GM12878 (cell line): ENCODE measurements at regions not wholly inside any gene's neighbourhood (a gene's known extent, or its start where the extent isn't known, plus 50 kb on each side); places are given as distances from the start of the nearest gene placed in this dataset.

Source experiments
- ATAC-seq: fragments of 200-7000 bp; cut with Tn5 transposase; 3 replicates; pipeline ENCODE4 v1.9.1; 2020; ENCODE audit warnings: mild to moderate bottlenecking, moderate library complexity
- BruUV-seq: library from RNA; stranded (reverse); fragments of 400-500 nt; replicated peaks from 2 replicates; lab custom pipeline; 2021; lab: Mats Ljungman, UMichigan
- CTCF ChIA-PET: fragments of 300-600 bp; sonication (Branson Sonifier 250); formaldehyde crosslinking; extraction: SDS; loops from one replicate; lab custom pipeline; 2021; ENCODE audit warnings: inconsistent platforms; lab: Yijun Ruan, JAX
- POLR2A ChIA-PET: fragments of 350-600 bp; formaldehyde crosslinking; extraction: SDS; loops from one replicate; lab custom pipeline; 2021; ENCODE audit warnings: inconsistent platforms; lab: Charles Lee
- RAD21 ChIA-PET: fragments of 300-600 bp; sonication (Branson Sonifier 250); formaldehyde crosslinking; loops from one replicate; lab custom pipeline; 2023; ENCODE audit warnings: antibody characterized with exemption; ENCODE audit not compliant: unreplicated experiment; lab: Charles Lee
- SMC1A ChIA-PET: fragments of 300-600 bp; sonication (Branson Sonifier 250); formaldehyde crosslinking; loops from one replicate; lab custom pipeline; 2023; ENCODE audit not compliant: unreplicated experiment, uncharacterized antibody; lab: Charles Lee
- DNase-seq: peaks from one replicate; pipeline ENCODE4 v3.0.0-alpha.2; 2011; ENCODE audit warnings: low read depth, low spot score
- FAIRE-seq: peaks from 3 replicates; lab custom pipeline; 2011; peaks lifted over from hg19 to GRCh38; lab: Jason Lieb, UNC
- H2AFZ ChIP-seq: 2 replicates; pipeline ENCODE4 v1.6.0; 2011; ENCODE audit warnings: low read depth, low read length, control low read depth; ENCODE audit not compliant: control insufficient read depth
- H3K27ac ChIP-seq: 2 replicates; pipeline ENCODE4 v1.5.1; 2011; ENCODE audit warnings: control low read depth; ENCODE audit not compliant: control insufficient read depth, insufficient read depth
- H3K27me3 ChIP-seq, 2 experiments: replicated peaks in 1 of 2; 2 replicates each; pipeline versions ENCODE4 v1.6.0 to v1.6.1; 2011; ENCODE audit warnings: low read length in 1 of 2; ENCODE audit not compliant: control insufficient read depth in 2 of 2, insufficient read depth in 2 of 2
- H3K36me3 ChIP-seq, 2 experiments: 2 replicates each; pipeline ENCODE4 v1.5.1; 2011; ENCODE audit warnings: low read length in 1 of 2; ENCODE audit not compliant: control insufficient read depth in 2 of 2, insufficient read depth in 2 of 2
- H3K4me1 ChIP-seq: 2 replicates; pipeline ENCODE4 v1.6.1; 2011; ENCODE audit warnings: mild to moderate bottlenecking, low read length, moderate library complexity, mixed read lengths; ENCODE audit not compliant: control insufficient read depth, insufficient read depth
- H3K4me2 ChIP-seq: 2 replicates; pipeline ENCODE4 v1.6.0; 2011; ENCODE audit warnings: control low read depth; ENCODE audit not compliant: control insufficient read depth, insufficient read depth
- H3K4me3 ChIP-seq: fragments of 200-600 bp; sonication (generic); 2 replicates; pipeline ENCODE4 v1.5.1; 2016
- H3K79me2 ChIP-seq: 2 replicates; pipeline ENCODE4 v1.6.0; 2011; ENCODE audit warnings: low read length; ENCODE audit not compliant: control insufficient read depth, insufficient read depth
- H3K9ac ChIP-seq: 2 replicates; pipeline ENCODE4 v1.8.0; 2011; ENCODE audit warnings: low read length, control low read depth, mixed read lengths; ENCODE audit not compliant: control insufficient read depth, insufficient read depth
- H3K9me3 ChIP-seq: replicated peaks from 3 replicates; pipeline ENCODE4 v1.5.1; 2011; ENCODE audit warnings: mild to moderate bottlenecking, low read length; ENCODE audit not compliant: control insufficient read depth, insufficient read depth
- H4K20me1 ChIP-seq: 2 replicates; pipeline ENCODE4 v1.6.0; 2011; ENCODE audit not compliant: control insufficient read depth, insufficient read depth
- ETV6 ChIP-seq, 2 experiments: fragments of 450-650 bp in 1 of 2; IDR thresholded peaks in 1 of 2; conservative IDR thresholded peaks in 1 of 2; 2 replicates each; pipeline ENCODE4 v1.6.1; 2014; ENCODE audit warnings: antibody characterized with exemption in 1 of 2, borderline replicate concordance in 1 of 2, low read depth in 1 of 2, mild to moderate bottlenecking in 1 of 2, moderate library complexity in 1 of 2
- KDM1A ChIP-seq: fragments of 200-600 bp; sonication (generic); IDR thresholded peaks from 2 replicates; pipeline ENCODE4 v1.6.1; 2016; ENCODE audit warnings: borderline replicate concordance
- SMC3 ChIP-seq: IDR thresholded peaks from 2 replicates; pipeline ENCODE4 v1.6.1; 2011; ENCODE audit warnings: low read length, improper control_type of control experiment, borderline replicate concordance
- SP1 ChIP-seq: IDR thresholded peaks from one replicate; pipeline ENCODE4 v1.6.1; 2011; ENCODE audit warnings: low read depth, low read length
- SPI1 ChIP-seq: IDR thresholded peaks from 2 replicates; pipeline ENCODE4 v1.6.1; 2011; ENCODE audit warnings: low read depth, mild to moderate bottlenecking, low read length, moderate library complexity, borderline replicate concordance; ENCODE audit not compliant: insufficient read depth
- STAT3 ChIP-seq: IDR thresholded peaks from 2 replicates; pipeline ENCODE4 v1.6.1; 2011; ENCODE audit warnings: low read depth, low read length, improper control_type of control experiment
- TCF12 ChIP-seq: IDR thresholded peaks from 2 replicates; pipeline ENCODE4 v1.6.1; 2011; ENCODE audit warnings: low read depth, mild to moderate bottlenecking, low read length
- WGBS: methylation state at CpG from one replicate; pipeline ENCODE4 v1.1.6; 2016; ENCODE audit warnings: low lambda C conversion rate; ENCODE audit not compliant: insufficient replicate concordance, insufficient coverage; ENCODE audit errors: missing lambda C conversion rate; 5-methylcytosine and 5-hydroxymethylcytosine counted together
- in situ Hi-C: fragments of 300-500 bp; cut with MboI; formaldehyde crosslinking; loops from 9 replicates; pipeline ENCODE4 v1.14.3; 2018; ENCODE audit warnings: mixed read lengths
- intact Hi-C: fragments of 100-400 bp; cut with micrococcal nuclease; formaldehyde crosslinking; loops from one replicate; pipeline ENCODE4 v1.14.2; 2022; ENCODE audit not compliant: unreplicated experiment
- TF ChIP-seq, protein P1 (sequence below): fragments of 450-650 bp; formaldehyde crosslinking; IDR thresholded peaks from 2 replicates; pipeline ENCODE4 v1.4.0; 2022; ENCODE audit warnings: mild to moderate bottlenecking, moderate library complexity
- TF ChIP-seq, protein P2 (sequence below): IDR thresholded peaks from 2 replicates; pipeline ENCODE4 v1.6.1; 2011; ENCODE audit warnings: borderline replicate concordance, low read depth, mild to moderate bottlenecking, moderate library complexity, low read length; ENCODE audit not compliant: insufficient read depth, poor library complexity, severe bottlenecking
- TF ChIP-seq, protein P3 (sequence below): fragments of 450-650 bp; IDR thresholded peaks from 2 replicates; pipeline ENCODE4 v1.6.1; 2017; ENCODE audit warnings: mild to moderate bottlenecking, moderate library complexity
- TF ChIP-seq, protein P4 (sequence below): fragments of 450-650 bp; IDR thresholded peaks from 2 replicates; pipeline ENCODE4 v1.6.1; 2017; ENCODE audit warnings: low read depth, mild to moderate bottlenecking, moderate library complexity

DNA sequence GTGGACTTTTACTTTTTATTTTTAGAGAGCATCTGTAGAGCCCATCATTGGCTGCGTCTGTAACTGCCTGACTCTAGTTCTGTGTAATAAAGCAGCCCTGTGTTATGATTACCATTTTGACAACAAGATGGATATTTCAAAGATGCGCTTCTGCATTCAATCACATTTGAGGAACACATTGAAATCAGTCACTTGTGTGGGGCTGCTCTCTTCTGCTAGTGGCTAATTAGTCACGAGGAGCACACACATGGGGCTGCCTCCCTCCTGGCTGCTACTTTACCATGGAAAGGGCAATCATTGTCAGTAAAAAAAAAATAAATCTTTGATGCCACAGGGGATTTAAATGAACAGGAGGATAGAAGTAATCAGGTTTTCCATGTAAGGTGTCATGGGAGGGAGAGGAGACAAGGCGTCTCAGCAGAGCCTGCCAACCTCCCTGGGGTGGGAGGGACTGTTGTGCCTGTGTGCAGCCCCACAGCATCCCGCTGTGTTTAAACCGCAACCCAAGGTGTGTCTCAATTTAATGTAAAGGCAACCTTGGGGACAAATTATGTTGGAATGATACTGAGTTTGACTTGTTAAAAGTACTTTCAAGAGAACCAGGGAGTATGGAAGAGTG is 205.2 kb upstream of the COBL start (continued):
- TF ChIP-seq, protein P1, sequence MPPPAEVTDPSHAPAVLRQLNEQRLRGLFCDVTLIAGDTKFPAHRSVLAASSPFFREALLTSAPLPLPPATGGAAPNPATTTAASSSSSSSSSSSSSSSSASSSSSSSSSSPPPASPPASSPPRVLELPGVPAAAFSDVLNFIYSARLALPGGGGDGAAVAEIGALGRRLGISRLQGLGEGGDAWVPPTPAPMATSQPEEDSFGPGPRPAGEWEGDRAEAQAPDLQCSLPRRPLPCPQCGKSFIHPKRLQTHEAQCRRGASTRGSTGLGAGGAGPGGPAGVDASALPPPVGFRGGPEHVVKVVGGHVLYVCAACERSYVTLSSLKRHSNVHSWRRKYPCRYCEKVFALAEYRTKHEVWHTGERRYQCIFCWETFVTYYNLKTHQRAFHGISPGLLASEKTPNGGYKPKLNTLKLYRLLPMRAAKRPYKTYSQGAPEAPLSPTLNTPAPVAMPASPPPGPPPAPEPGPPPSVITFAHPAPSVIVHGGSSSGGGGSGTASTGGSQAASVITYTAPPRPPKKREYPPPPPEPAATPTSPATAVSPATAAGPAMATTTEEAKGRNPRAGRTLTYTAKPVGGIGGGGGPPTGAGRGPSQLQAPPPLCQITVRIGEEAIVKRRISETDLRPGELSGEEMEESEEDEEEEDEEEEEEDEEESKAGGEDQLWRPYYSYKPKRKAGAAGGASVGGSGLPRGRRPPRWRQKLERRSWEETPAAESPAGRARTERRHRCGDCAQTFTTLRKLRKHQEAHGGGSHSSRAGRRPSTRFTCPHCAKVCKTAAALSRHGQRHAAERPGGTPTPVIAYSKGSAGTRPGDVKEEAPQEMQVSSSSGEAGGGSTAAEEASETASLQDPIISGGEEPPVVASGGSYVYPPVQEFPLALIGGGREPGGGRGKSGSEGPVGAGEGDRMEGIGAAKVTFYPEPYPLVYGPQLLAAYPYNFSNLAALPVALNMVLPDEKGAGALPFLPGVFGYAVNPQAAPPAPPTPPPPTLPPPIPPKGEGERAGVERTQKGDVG (CRISPR knock-in tag) = no peak
- TF ChIP-seq, protein P2, sequence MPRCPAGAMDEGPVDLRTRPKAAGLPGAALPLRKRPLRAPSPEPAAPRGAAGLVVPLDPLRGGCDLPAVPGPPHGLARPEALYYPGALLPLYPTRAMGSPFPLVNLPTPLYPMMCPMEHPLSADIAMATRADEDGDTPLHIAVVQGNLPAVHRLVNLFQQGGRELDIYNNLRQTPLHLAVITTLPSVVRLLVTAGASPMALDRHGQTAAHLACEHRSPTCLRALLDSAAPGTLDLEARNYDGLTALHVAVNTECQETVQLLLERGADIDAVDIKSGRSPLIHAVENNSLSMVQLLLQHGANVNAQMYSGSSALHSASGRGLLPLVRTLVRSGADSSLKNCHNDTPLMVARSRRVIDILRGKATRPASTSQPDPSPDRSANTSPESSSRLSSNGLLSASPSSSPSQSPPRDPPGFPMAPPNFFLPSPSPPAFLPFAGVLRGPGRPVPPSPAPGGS = no peak

DNA sequence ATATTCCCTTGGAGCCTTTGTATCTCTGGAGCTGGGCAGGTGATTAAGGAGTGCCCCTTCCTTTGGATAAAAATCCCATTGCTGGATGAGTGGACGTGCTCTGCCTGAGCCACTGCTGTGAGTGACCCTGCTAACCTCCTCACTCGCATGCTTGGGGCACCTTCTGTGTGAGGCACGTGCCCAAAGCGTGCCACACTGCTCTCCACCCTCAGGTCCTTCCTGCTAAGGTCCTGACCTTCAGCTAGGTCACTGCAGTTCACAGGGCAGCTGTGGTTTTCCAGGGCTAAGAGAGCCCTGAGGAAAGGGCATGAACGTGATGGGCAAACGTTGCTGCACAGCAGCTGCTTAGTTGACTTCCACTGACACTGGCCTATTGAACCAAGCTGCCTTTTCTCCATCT is 204.4 kb upstream of the COBL start:
- intact Hi-C loops (no loop called here), in situ Hi-C loops (no loop called here)
- WGBS = 0% methylated on average over 6 of the region's 6 CpGs
- Histone ChIP-seq H3K4me2 (no peak overlapping the region), H3K4me3 (no peak overlapping the region), H3K9me3 (no peaks in the 10 kb centered on the region), H3K9ac (no peak overlapping the region), H2AFZ (no peak overlapping the region), H3K27ac (no peak overlapping the region), H3K79me2 (no peaks in the 10 kb centered on the region), H4K20me1 (no peaks in the 10 kb centered on the region), H3K4me1 (no peaks in the 10 kb centered on the region), H3K27me3 (no peaks in the 10 kb centered on the region), H3K36me3 (no peaks in the 10 kb centered on the region)
- no peak for DNase-seq
- SMC1A ChIA-PET = no interaction called here
- CTCF ChIA-PET = no interaction called here
- RAD21 ChIA-PET = no interaction called here
- ATAC-seq = no peak
- FAIRE-seq = no peak
- POLR2A ChIA-PET = no interaction called here
- BruUV-seq = no TSS peak
- TF ChIP-seq STAT3 (no peak), TCF12 (no peak), KDM1A (no peak), SPI1 (no peak), ETV6 (conservative IDR thresholded peaks at IDR 0.05 in 1 of 2, IDR thresholded peaks at IDR 0.05 in 1 of 2; ENCODE audit: borderline replicate concordance in 1 of 2, low read depth in 1 of 2) (no peak), SP1 (no peak), SMC3 (no peak)
- TF ChIP-seq, protein P3, sequence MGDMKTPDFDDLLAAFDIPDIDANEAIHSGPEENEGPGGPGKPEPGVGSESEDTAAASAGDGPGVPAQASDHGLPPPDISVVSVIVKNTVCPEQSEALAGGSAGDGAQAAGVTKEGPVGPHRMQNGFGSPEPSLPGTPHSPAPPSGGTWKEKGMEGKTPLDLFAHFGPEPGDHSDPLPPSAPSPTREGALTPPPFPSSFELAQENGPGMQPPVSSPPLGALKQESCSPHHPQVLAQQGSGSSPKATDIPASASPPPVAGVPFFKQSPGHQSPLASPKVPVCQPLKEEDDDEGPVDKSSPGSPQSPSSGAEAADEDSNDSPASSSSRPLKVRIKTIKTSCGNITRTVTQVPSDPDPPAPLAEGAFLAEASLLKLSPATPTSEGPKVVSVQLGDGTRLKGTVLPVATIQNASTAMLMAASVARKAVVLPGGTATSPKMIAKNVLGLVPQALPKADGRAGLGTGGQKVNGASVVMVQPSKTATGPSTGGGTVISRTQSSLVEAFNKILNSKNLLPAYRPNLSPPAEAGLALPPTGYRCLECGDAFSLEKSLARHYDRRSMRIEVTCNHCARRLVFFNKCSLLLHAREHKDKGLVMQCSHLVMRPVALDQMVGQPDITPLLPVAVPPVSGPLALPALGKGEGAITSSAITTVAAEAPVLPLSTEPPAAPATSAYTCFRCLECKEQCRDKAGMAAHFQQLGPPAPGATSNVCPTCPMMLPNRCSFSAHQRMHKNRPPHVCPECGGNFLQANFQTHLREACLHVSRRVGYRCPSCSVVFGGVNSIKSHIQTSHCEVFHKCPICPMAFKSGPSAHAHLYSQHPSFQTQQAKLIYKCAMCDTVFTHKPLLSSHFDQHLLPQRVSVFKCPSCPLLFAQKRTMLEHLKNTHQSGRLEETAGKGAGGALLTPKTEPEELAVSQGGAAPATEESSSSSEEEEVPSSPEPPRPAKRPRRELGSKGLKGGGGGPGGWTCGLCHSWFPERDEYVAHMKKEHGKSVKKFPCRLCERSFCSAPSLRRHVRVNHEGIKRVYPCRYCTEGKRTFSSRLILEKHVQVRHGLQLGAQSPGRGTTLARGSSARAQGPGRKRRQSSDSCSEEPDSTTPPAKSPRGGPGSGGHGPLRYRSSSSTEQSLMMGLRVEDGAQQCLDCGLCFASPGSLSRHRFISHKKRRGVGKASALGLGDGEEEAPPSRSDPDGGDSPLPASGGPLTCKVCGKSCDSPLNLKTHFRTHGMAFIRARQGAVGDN = no peak
- TF ChIP-seq, protein P4, sequence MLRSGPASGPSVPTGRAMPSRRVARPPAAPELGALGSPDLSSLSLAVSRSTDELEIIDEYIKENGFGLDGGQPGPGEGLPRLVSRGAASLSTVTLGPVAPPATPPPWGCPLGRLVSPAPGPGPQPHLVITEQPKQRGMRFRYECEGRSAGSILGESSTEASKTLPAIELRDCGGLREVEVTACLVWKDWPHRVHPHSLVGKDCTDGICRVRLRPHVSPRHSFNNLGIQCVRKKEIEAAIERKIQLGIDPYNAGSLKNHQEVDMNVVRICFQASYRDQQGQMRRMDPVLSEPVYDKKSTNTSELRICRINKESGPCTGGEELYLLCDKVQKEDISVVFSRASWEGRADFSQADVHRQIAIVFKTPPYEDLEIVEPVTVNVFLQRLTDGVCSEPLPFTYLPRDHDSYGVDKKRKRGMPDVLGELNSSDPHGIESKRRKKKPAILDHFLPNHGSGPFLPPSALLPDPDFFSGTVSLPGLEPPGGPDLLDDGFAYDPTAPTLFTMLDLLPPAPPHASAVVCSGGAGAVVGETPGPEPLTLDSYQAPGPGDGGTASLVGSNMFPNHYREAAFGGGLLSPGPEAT = no peak
